Naive thymus-derived CD4-positive, alpha-beta T cell (primary cell): ENCODE measurements at regions not wholly inside any gene's neighbourhood (a gene's known extent, or its start where the extent isn't known, plus 50 kb on each side); places are given as distances from the start of the nearest gene placed in this dataset.

Source experiments
- ATAC-seq: fragments of 150-1000 bp; cut with Tn5 transposase; 2 replicates; pipeline ENCODE4 v1.10.0; 2021; ENCODE audit warnings: mild to moderate bottlenecking, moderate library complexity
- CTCF ChIA-PET: fragments of 350-600 bp; sonication (Branson Sonifier 250); formaldehyde crosslinking; loops from one replicate; lab custom pipeline; 2021; ENCODE audit warnings: antibody characterized with exemption; lab: Charles Lee
- POLR2A ChIA-PET: fragments of 350-600 bp; sonication (Branson Sonifier 250); formaldehyde crosslinking; loops from one replicate; lab custom pipeline; 2021; ENCODE audit warnings: antibody characterized with exemption, inconsistent platforms; lab: Charles Lee
- DNase-seq, 9 donors: peaks; one replicate each; pipeline versions ENCODE4 v3.0.0 to v3.0.0-alpha.2; 2020 to 2022; ENCODE audit warnings: mixed read lengths in 1 of 9
- H3K27ac ChIP-seq: one replicate; pipeline ENCODE4 v1.7.0; 2013; ENCODE audit warnings: mild to moderate bottlenecking, low read depth, low read length, moderate library complexity
- H3K27me3 ChIP-seq, 2 donors: one replicate each; pipeline ENCODE4 v1.7.0; 2013; ENCODE audit warnings: low read length in 2 of 2, mild to moderate bottlenecking in 2 of 2, moderate library complexity in 2 of 2; ENCODE audit not compliant: control insufficient read depth in 2 of 2, insufficient read depth in 2 of 2
- H3K36me3 ChIP-seq, 3 experiments: 1 replicate in 2 of 3; 2 replicates in 1 of 3; pipeline ENCODE4 v1.7.0; 2013; ENCODE audit warnings: low read length in 3 of 3, mild to moderate bottlenecking in 3 of 3, moderate library complexity in 1 of 3; ENCODE audit not compliant: insufficient read depth in 3 of 3, control insufficient read depth in 2 of 3
- H3K4me1 ChIP-seq, 2 donors: one replicate each; pipeline ENCODE4 v1.7.0; 2013; ENCODE audit warnings: low read length in 2 of 2, mild to moderate bottlenecking in 2 of 2, moderate library complexity in 1 of 2; ENCODE audit not compliant: control insufficient read depth in 2 of 2, insufficient read depth in 2 of 2
- H3K4me3 ChIP-seq: 2 replicates; pipeline ENCODE4 v1.7.0; 2013; ENCODE audit warnings: mild to moderate bottlenecking, low read length
- H3K9me3 ChIP-seq, 3 experiments: 1 replicate in 2 of 3; 2 replicates in 1 of 3; pipeline ENCODE4 v1.7.0; 2013; ENCODE audit warnings: low read length in 3 of 3; ENCODE audit not compliant: control insufficient read depth in 2 of 3
- H3K27ac Mint-ChIP-seq, 9 donors: one replicate each; pipeline ENCODE4 v1.8.0; 2020 to 2022; ENCODE audit warnings: mixed read lengths in 9 of 9, mild to moderate bottlenecking in 8 of 9, moderate library complexity in 5 of 9, inconsistent platforms in 2 of 9
- H3K27me3 Mint-ChIP-seq, 5 donors: one replicate each; pipeline ENCODE4 v1.8.0; 2021 to 2022; ENCODE audit warnings: mixed read lengths in 5 of 5, mild to moderate bottlenecking in 1 of 5
- H3K36me3 Mint-ChIP-seq, 5 donors: one replicate each; pipeline ENCODE4 v1.8.0; 2020 to 2022; ENCODE audit warnings: mixed read lengths in 5 of 5, mild to moderate bottlenecking in 3 of 5, inconsistent platforms in 1 of 5
- H3K4me1 Mint-ChIP-seq, 7 donors: one replicate each; pipeline ENCODE4 v1.8.0; 2020 to 2022; ENCODE audit warnings: mixed read lengths in 7 of 7, mild to moderate bottlenecking in 3 of 7, inconsistent platforms in 1 of 7
- H3K4me3 Mint-ChIP-seq, 10 donors: one replicate each; pipeline ENCODE4 v1.8.0; 2020 to 2022; ENCODE audit warnings: mild to moderate bottlenecking in 10 of 10, mixed read lengths in 10 of 10, moderate library complexity in 6 of 10, inconsistent platforms in 2 of 10
- H3K9me3 Mint-ChIP-seq, 11 donors: one replicate each; pipeline ENCODE4 v1.8.0; 2020 to 2022; ENCODE audit warnings: mixed read lengths in 11 of 11, mild to moderate bottlenecking in 4 of 11, inconsistent platforms in 1 of 11, moderate library complexity in 1 of 11
- intact Hi-C, 2 donors: fragments of 100-400 bp; cut with micrococcal nuclease; formaldehyde crosslinking; loops; one replicate each; pipeline ENCODE4 v1.15.1; 2023

DNA sequence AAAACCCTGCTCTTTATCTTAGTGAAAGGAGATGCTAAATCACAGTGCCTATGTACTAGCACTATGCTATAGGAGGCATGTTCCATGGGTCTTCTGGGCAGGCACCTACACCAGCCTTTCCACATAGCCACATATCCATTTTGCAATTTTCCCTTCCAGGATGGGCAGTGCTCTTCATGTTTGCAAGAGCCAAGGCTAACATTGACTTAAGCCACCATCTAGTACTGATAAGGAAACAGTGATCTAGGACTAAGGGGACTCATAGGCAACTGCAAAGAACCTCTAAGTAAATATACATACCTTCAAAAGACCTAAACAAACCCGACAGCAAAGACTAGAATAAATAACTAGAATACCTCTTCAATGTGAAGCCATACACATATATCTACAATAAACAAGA is 919.7 kb upstream of the GYPC start:
- CTCF ChIA-PET: no interaction called here
- DNase-seq (no peak), ATAC-seq (no peak)
- no peak overlapping the region for H3K4me3 ChIP-seq
- H3K4me3 Mint-ChIP-seq: no peak overlapping the region
- H3K4me1 ChIP-seq: no peaks in the 10 kb centered on the region
- H3K27me3 ChIP-seq: no peaks in the 10 kb centered on the region
- peaks cover 0 to 5% (median 0%) of the 10 kb centered on the region in 3 experiments for H3K9me3 ChIP-seq
- no peaks in the 10 kb centered on the region for H3K27me3 Mint-ChIP-seq
- peaks cover under 1 to 34% (median 15%) of the 10 kb centered on the region in 11 donors for H3K9me3 Mint-ChIP-seq
- no peak overlapping the region for H3K27ac Mint-ChIP-seq
- no peaks in the 10 kb centered on the region for H3K4me1 Mint-ChIP-seq
- intact Hi-C loops: no loop called here
- no peaks in the 10 kb centered on the region for H3K36me3 Mint-ChIP-seq
- no peaks in the 10 kb centered on the region for H3K36me3 ChIP-seq
- POLR2A ChIA-PET: no interaction called here
- no peak overlapping the region for H3K27ac ChIP-seq

DNA sequence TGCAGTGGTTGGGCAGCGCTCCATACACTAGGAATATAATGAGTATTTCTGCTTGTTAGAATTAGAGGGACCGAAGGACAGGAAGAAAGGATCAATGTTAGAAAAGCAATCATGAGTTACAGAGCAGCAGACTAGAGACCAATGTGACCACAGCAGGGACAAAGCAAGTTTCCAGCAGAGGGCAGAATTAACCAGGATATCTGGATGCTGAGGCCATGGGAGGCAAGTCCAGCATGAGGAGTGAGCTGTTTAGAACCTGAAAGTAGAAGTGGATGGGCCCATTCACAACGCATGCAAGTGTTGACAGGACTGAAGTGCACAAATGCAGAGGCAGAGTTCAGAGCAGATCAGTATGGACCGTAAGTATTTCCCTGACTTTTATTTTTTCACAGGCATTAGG is 910.4 kb upstream of the GYPC start:
- ChIA-PET CTCF (no interaction called here), POLR2A (no interaction called here)
- H3K9me3 ChIP-seq: no peaks in the 10 kb centered on the region
- H3K4me1 Mint-ChIP-seq: no peaks in the 10 kb centered on the region
- no peaks in the 10 kb centered on the region for H3K4me1 ChIP-seq
- H3K36me3 ChIP-seq: no peaks in the 10 kb centered on the region
- no peaks in the 10 kb centered on the region for H3K27me3 Mint-ChIP-seq
- H3K27ac ChIP-seq: no peak overlapping the region
- H3K9me3 Mint-ChIP-seq: peaks cover 0 to 9% (median 2%) of the 10 kb centered on the region in 11 donors
- no peak overlapping the region for H3K4me3 ChIP-seq
- intact Hi-C loops: no loop called here
- no peaks in the 10 kb centered on the region for H3K36me3 Mint-ChIP-seq
- H3K4me3 Mint-ChIP-seq: no peak overlapping the region
- DNase-seq: no peak
- ATAC-seq: no peak
- H3K27me3 ChIP-seq: no peaks in the 10 kb centered on the region
- no peak overlapping the region for H3K27ac Mint-ChIP-seq

DNA sequence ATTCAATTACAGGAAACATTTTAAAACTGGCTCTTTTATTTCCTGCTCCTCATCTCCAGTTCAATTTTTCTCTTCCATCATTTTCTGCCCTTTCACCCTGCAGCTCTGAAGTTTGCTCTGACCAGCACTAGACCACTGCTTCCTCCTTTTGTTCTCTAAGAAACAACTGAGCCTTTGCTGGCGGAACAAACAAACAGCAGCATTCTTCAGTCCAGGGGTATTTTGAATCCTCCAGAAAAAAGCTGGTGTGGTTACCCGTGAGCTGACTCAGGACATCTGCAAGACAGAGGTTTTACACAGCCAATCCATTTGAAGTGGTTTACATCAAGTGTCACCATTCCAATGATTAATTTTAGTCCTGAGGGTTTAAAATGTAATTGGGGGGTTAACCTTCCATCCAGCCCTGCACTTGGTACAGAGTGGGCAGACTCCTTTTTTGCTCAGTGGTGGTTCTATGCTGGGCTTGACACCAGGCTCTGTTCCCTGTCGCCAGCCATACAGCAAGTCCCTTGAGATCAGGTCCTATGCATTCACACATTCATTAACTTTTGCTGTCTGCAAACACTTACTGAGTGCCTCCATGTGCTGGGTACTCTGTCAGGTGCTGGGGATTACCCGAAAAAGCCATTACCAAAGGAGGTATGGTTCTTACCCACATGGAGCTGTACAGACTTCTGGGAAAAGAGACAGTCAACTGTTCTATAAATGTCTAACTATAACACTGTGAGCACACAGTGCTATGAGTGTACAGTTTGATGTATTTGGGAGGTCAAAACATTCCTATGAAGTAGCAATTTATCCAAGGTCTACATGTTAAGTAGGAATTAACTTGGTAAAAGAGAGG is 909.4 kb upstream of the GYPC start:
- intact Hi-C loops: no loop called here
- no peaks in the 10 kb centered on the region for H3K36me3 Mint-ChIP-seq

DNA sequence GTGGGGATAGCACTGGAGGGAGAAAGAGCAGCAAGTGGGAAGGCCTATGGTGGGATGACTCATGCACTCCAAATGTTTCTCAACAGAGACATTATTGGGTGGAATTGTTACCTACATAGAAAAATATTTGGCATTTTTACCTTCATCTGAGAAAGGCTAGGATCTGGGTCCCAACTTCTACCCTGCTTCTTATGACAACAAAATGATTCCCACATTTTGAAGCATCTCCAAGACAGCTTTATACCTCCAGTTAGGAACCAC is 908.9 kb upstream of the GYPC start:
- ATAC-seq (no peak), DNase-seq (no peak)
- intact Hi-C loops: no loop called here
- no peak overlapping the region for H3K27ac ChIP-seq
- peaks cover 0 to 3% (median 0%) of the 10 kb centered on the region in 3 experiments for H3K9me3 ChIP-seq
- no peaks in the 10 kb centered on the region for H3K27me3 Mint-ChIP-seq
- no peaks in the 10 kb centered on the region for H3K4me1 Mint-ChIP-seq
- no peak overlapping the region for H3K4me3 ChIP-seq
- H3K36me3 Mint-ChIP-seq: no peaks in the 10 kb centered on the region
- H3K36me3 ChIP-seq: no peaks in the 10 kb centered on the region
- POLR2A ChIA-PET: no interaction called here
- H3K27ac Mint-ChIP-seq: no peak overlapping the region
- no peak overlapping the region for H3K4me3 Mint-ChIP-seq
- H3K27me3 ChIP-seq: no peaks in the 10 kb centered on the region
- CTCF ChIA-PET: no interaction called here
- no peaks in the 10 kb centered on the region for H3K4me1 ChIP-seq
- peaks cover 0 to 9% (median 2%) of the 10 kb centered on the region in 11 donors for H3K9me3 Mint-ChIP-seq

More for the DNA sequence above, 909.4 kb upstream of the GYPC start:
- Mint-ChIP-seq H3K27me3 (no peaks in the 10 kb centered on the region), H3K4me1 (no peaks in the 10 kb centered on the region), H3K27ac (no peak overlapping the region), H3K9me3 (peaks cover 0 to 9% (median 2%) of the 10 kb centered on the region in 11 donors), H3K4me3 (no peak overlapping the region)
- ChIA-PET CTCF (no interaction called here), POLR2A (no interaction called here)
- H3K4me1 ChIP-seq: no peaks in the 10 kb centered on the region
- H3K36me3 ChIP-seq: no peaks in the 10 kb centered on the region
- no peaks in the 10 kb centered on the region for H3K9me3 ChIP-seq
- ATAC-seq (no peak), DNase-seq (no peak)
- H3K4me3 ChIP-seq: no peak overlapping the region
- no peak overlapping the region for H3K27ac ChIP-seq
- no peaks in the 10 kb centered on the region for H3K27me3 ChIP-seq

DNA sequence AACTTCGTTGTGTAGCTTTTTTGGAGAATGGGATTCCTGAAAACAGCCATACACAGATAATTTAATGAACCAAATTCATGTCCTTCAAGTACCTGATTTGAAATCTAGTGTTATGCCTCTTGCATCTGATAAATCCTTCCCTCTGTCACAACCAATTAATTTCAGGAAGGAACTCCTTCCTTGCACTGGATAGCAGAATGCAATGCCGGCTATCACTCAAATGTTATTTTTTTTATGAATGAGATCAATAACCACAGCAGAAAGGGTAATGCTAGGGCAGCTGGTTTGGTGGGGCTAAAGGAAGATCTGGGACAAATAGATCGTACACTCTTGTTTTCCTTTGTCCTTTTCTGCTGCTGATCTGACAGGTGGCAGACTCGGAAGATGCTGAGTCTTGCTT is 899.5 kb upstream of the GYPC start:
- Mint-ChIP-seq H3K36me3 (no peaks in the 10 kb centered on the region), H3K4me1 (no peaks in the 10 kb centered on the region), H3K4me3 (no peak overlapping the region), H3K27me3 (no peaks in the 10 kb centered on the region), H3K27ac (no peak overlapping the region), H3K9me3 (peaks cover 0 to 10% (median 2%) of the 10 kb centered on the region in 11 donors)
- Histone ChIP-seq H3K27ac (no peak overlapping the region), H3K4me1 (no peaks in the 10 kb centered on the region), H3K27me3 (no peaks in the 10 kb centered on the region), H3K36me3 (no peaks in the 10 kb centered on the region), H3K4me3 (no peak overlapping the region), H3K9me3 (peaks cover 0 to 6% (median 0%) of the 10 kb centered on the region in 3 experiments)
- POLR2A ChIA-PET: no interaction called here
- CTCF ChIA-PET: no interaction called here
- no peak for ATAC-seq
- DNase-seq: no peak
- intact Hi-C loops: no loop called here

DNA sequence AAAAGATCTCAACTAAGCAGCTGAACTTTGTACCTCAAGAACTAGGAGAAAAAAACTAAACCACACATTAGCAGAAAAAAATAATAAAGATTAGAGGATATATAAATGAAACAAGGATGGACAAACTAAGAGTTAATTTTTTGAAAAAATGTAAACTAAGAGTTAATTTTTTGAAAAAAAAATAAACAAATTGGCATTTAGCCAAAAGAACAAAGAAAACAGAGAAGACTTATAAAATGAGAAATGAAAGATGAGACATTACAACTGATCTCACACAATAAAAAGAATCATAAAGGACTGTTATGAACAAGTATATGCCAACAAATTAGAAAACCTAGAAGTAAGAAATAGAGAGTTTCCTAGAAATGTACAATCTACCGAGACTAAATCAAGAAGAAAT is 859.2 kb upstream of the GYPC start:
- Mint-ChIP-seq H3K36me3 (no peaks in the 10 kb centered on the region), H3K4me1 (no peaks in the 10 kb centered on the region), H3K27me3 (no peaks in the 10 kb centered on the region), H3K9me3 (peaks cover 1 to 32% (median 5%) of the 10 kb centered on the region in 11 donors), H3K4me3 (no peak overlapping the region), H3K27ac (no peak overlapping the region)
- no peaks in the 10 kb centered on the region for H3K9me3 ChIP-seq
- intact Hi-C loops: no loop called here
- H3K27ac ChIP-seq: no peak overlapping the region
- no peak overlapping the region for H3K4me3 ChIP-seq
- ChIA-PET CTCF (no interaction called here), POLR2A (no interaction called here)
- no peaks in the 10 kb centered on the region for H3K27me3 ChIP-seq
- H3K36me3 ChIP-seq: no peaks in the 10 kb centered on the region
- DNase-seq (no peak), ATAC-seq (no peak)
- H3K4me1 ChIP-seq: no peaks in the 10 kb centered on the region

DNA sequence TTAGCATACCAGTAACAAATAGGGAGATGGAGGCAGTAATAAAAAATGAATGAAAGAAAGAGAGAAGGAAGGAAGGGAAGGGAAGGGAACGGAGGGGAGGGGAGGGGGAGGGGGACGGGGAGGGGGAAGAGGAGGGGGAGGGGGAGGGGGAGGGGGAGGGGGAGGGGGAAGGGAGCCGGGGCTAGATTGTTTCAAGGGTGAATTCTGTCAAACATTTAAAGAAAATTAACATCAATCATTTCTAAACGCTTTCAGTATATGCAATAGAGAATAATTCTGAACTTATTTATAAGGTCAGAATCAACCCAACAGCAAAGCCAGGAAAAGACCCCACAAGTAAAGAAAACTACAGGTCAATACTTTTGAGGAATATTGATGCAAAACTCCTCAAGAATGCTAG is 858.8 kb upstream of the GYPC start:
- no peaks in the 10 kb centered on the region for H3K4me1 Mint-ChIP-seq
- no peaks in the 10 kb centered on the region for H3K27me3 Mint-ChIP-seq
- CTCF ChIA-PET: no interaction called here
- H3K4me3 Mint-ChIP-seq: no peak overlapping the region
- DNase-seq (no peak), ATAC-seq (no peak)
- Histone ChIP-seq H3K27me3 (no peaks in the 10 kb centered on the region), H3K27ac (no peak overlapping the region), H3K4me1 (no peaks in the 10 kb centered on the region), H3K4me3 (no peak overlapping the region), H3K36me3 (no peaks in the 10 kb centered on the region), H3K9me3 (no peaks in the 10 kb centered on the region)
- H3K9me3 Mint-ChIP-seq: peaks cover 0 to 34% (median 5%) of the 10 kb centered on the region in 11 donors
- H3K36me3 Mint-ChIP-seq: no peaks in the 10 kb centered on the region
- no peak overlapping the region for H3K27ac Mint-ChIP-seq
- intact Hi-C loops: no loop called here
- POLR2A ChIA-PET: no interaction called here
